Adrenal gland (tissue), 9 donors: ENCODE measurements at regions not wholly inside any gene's neighbourhood (a gene's known extent, or its start where the extent isn't known, plus 50 kb on each side); places are given as distances from the start of the nearest gene placed in this dataset.
A peak's percentile ranks its signal among the peaks of the same experiment; 100 is the strongest.

Experiments used
- DNase-seq, 7 donors: peaks; one replicate each; pipeline ENCODE4 v3.0.0-alpha.2; 2019 to 2020
- H3K27ac ChIP-seq, 5 donors: fragments of 200-600 bp; sonication (generic) in 4 of 5; 1 replicate in 3 of 5; 2 replicates in 2 of 5; pipeline versions ENCODE4 v1.5.1 to v1.8.0; 2016 to 2020; ENCODE audit warnings: mild to moderate bottlenecking in 1 of 5
- H3K27me3 ChIP-seq: fragments of 200-600 bp; 2 replicates; pipeline ENCODE4 v1.8.0; 2021
- H3K36me3 ChIP-seq, 2 donors: fragments of 200-600 bp; replicated peaks in 1 of 2; 1 replicate in 1 of 2; 2 replicates in 1 of 2; pipeline versions ENCODE4 v1.5.1 to v1.8.0; 2018 to 2022
- H3K4me1 ChIP-seq, 2 donors: fragments of 200-600 bp; replicated peaks in 1 of 2; 1 replicate in 1 of 2; 2 replicates in 1 of 2; pipeline versions ENCODE4 v1.5.1 to v1.8.0; 2018 to 2021
- H3K4me3 ChIP-seq, 4 donors: fragments of 200-600 bp; sonication (generic) in 3 of 4; one replicate each; pipeline ENCODE4 v1.5.1; 2016 to 2018
- H3K9me3 ChIP-seq, 3 donors: fragments of 200-600 bp; sonication (generic) in 1 of 3; replicated peaks in 1 of 3; 1 replicate in 2 of 3; 2 replicates in 1 of 3; pipeline versions ENCODE4 v1.5.1 to v1.8.0; 2016 to 2021
- POLR2A ChIP-seq, 2 donors: fragments of 450-650 bp; IDR thresholded peaks; one replicate each; pipeline ENCODE4 v1.6.1; 2017; ENCODE audit warnings: antibody characterized with exemption in 2 of 2, mild to moderate bottlenecking in 2 of 2, moderate library complexity in 1 of 2
- WGBS, 4 donors: extraction: QIAGEN DNeasy Blood & Tissue Kit in 2 of 4; methylation state at CpG; one replicate each; pipeline versions ENCODE4 v1.1.5 to v1.1.7; 2013 to 2017; 5-methylcytosine and 5-hydroxymethylcytosine counted together
- intact Hi-C, 2 donors: fragments of 100-400 bp; cut with DNase I; formaldehyde crosslinking; loops; one replicate each; pipeline versions ENCODE4 v1.14.1 to v1.15.0; 2022 to 2023
- TF ChIP-seq, protein P1 (sequence below), 6 experiments: fragments of 450-650 bp in 4 of 6; fragments of 200-600 bp in 2 of 6; sonication (generic) in 1 of 6; IDR thresholded peaks; 1 replicate in 5 of 6; 2 replicates in 1 of 6; pipeline versions ENCODE4 v1.5.1 to v1.8.0; 2016 to 2021; ENCODE audit warnings: antibody characterized with exemption in 6 of 6, mild to moderate bottlenecking in 2 of 6, moderate library complexity in 1 of 6
- donor health status: healthy with polysubstance abuse.
- donor health status: Bipolar disorder and iron deficiency.
- donor health status: DM: yes; HTN: yes; CAD: no.
- donor health status: DM: no; HTN: no; CAD: no.
- donor health status: DM: no; HTN: no; CAD: no.

- WGBS, 4 donors = 89 to 100% (median 96%) methylated on average over 1 of the region's 1 CpG
- no peak for TF ChIP-seq POLR2A (IDR thresholded peaks at IDR 0.05)
- Histone ChIP-seq H3K36me3 (no peaks in the 10 kb centered on the region), H3K4me3 (no peak overlapping the region), H3K27ac (peak overlapping the region in 3 of 5 donors; percentile 95 to 98 (median 97)), H3K4me1 (peaks cover 15 to 36% of the 10 kb centered on the region in 2 donors), H3K27me3 (no peaks in the 10 kb centered on the region), H3K9me3 (no peaks in the 10 kb centered on the region)
- intact Hi-C loops = no loop called here
- DNase-seq = no peak
Measured at GRCh38 chr6:26193467-26194328, 106.5 kb downstream of the HFE start.

GRCh38 chr6:26194329-26194701, 107.1 kb downstream of the HFE start:
- no peak overlapping the region for H3K4me3 ChIP-seq
- H3K9me3 ChIP-seq = no peaks in the 10 kb centered on the region
- peaks cover 15 to 33% of the 10 kb centered on the region in 2 donors for H3K4me1 ChIP-seq
- H3K27ac ChIP-seq = peak overlapping the region in 3 of 5 donors; percentile 95 to 98 (median 97)
- no peaks in the 10 kb centered on the region for H3K27me3 ChIP-seq
- intact Hi-C loops = no loop called here
- 66 to 70% (median 69%) methylated on average over 3 of the region's 3 CpGs for WGBS, 4 donors
- DNase-seq = no peak
- no peaks in the 10 kb centered on the region for H3K36me3 ChIP-seq
- TF ChIP-seq, protein P1, sequence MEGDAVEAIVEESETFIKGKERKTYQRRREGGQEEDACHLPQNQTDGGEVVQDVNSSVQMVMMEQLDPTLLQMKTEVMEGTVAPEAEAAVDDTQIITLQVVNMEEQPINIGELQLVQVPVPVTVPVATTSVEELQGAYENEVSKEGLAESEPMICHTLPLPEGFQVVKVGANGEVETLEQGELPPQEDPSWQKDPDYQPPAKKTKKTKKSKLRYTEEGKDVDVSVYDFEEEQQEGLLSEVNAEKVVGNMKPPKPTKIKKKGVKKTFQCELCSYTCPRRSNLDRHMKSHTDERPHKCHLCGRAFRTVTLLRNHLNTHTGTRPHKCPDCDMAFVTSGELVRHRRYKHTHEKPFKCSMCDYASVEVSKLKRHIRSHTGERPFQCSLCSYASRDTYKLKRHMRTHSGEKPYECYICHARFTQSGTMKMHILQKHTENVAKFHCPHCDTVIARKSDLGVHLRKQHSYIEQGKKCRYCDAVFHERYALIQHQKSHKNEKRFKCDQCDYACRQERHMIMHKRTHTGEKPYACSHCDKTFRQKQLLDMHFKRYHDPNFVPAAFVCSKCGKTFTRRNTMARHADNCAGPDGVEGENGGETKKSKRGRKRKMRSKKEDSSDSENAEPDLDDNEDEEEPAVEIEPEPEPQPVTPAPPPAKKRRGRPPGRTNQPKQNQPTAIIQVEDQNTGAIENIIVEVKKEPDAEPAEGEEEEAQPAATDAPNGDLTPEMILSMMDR (IDR thresholded peaks at IDR 0.05) = no peak
- TF ChIP-seq POLR2A (IDR thresholded peaks at IDR 0.05) = no peak

GRCh38 chr6:26194816-26195375, 107.7 kb downstream of the HFE start:
- DNase-seq = no peak
- H3K27me3 ChIP-seq = no peaks in the 10 kb centered on the region
- intact Hi-C loops = no loop called here
- H3K9me3 ChIP-seq = no peaks in the 10 kb centered on the region
- peak overlapping the region; percentile 67 to 98 (median 95) for H3K27ac ChIP-seq
- TF ChIP-seq, protein P1 (IDR thresholded peaks at IDR 0.05) = no peak
- no peak for TF ChIP-seq POLR2A (IDR thresholded peaks at IDR 0.05)
- H3K36me3 ChIP-seq = no peaks in the 10 kb centered on the region
- WGBS, 4 donors = 2 to 6% (median 5%) methylated on average over 8 of the region's 8 CpGs
- H3K4me3 ChIP-seq = peak overlapping the region in 1 of 4 donors; percentile 80
- H3K4me1 ChIP-seq = peaks cover 15 to 32% of the 10 kb centered on the region in 2 donors

DNA sequence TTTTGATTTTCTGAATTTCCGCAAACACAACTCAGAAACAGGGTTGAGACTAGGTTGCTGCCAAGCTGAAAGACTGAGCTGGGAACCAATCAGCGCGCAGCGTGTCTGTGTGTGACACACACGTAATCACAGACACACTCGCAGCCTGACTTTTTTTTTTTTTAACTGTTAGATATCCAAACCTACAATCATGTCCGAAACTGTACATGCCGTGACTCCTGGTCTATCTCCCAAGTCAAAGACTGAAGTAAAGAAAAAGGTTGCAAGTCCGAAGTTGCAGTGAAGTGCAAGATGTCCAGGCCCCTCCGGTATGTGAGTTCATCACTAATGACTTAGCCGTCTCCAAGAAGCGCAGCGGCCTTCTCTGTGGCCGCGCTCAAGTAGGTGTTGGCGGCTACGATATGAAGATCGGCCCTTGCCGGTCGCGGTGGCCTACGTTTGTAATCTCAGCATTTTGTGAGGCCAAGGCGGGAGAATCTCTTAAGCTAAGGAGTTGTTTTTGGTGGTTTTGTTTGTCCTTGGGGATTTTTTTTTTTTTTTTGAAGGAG, 108.2 kb downstream of the HFE start:
- no peaks in the 10 kb centered on the region for H3K27me3 ChIP-seq
- peak overlapping the region; percentile 91 to 98 (median 95) for H3K27ac ChIP-seq
- no peaks in the 10 kb centered on the region for H3K9me3 ChIP-seq
- peak in 1 of 2 donors; percentile 82 for TF ChIP-seq POLR2A (IDR thresholded peaks at IDR 0.05)
- TF ChIP-seq, protein P1 (IDR thresholded peaks at IDR 0.05) = no peak
- no peaks in the 10 kb centered on the region for H3K36me3 ChIP-seq
- peak overlapping the region in 3 of 4 donors; percentile 16 to 80 (median 27) for H3K4me3 ChIP-seq
- WGBS, 4 donors = 0 to 2% (median 1%) methylated on average over 20 to 23 of the region's 23 CpGs
- peaks cover 15 to 34% of the 10 kb centered on the region in 2 donors for H3K4me1 ChIP-seq
- DNase-seq = peak; percentile 88 to 98 (median 94)
- intact Hi-C loops = no loop called here
